ENCODE measurements at regions not wholly inside any gene's neighbourhood (a gene's known extent, or its start where the extent isn't known, plus 50 kb on each side); places are given as distances from the start of the nearest gene placed in this dataset.

- Histone ChIP-seq H3K27me3 (no peaks in the 10 kb centered on the region), H3K27ac (no peak overlapping the region), H3K36me3 (no peaks in the 10 kb centered on the region), H3K4me3 (no peak overlapping the region), H3K4me1 (ENCODE audit: insufficient read depth) (no peaks in the 10 kb centered on the region), H3K9me3 (no peaks in the 10 kb centered on the region)
- 89 to 92% (median 90%) methylated on average over 5 of the region's 5 CpGs for WGBS, 3 donors
- no peak for DNase-seq
- intact Hi-C loops (cut with DNase I) = no loop called here
- TF ChIP-seq EP300 (IDR thresholded peaks at IDR 0.05) = no peak
- TF ChIP-seq CTCF (IDR thresholded peaks at IDR 0.05) = no peak
- TF ChIP-seq POLR2A (IDR thresholded peaks at IDR 0.05) = no peak
Measured at GRCh38 chr3:187801152-187801551, 55.9 kb upstream of the BCL6 start.

DNA sequence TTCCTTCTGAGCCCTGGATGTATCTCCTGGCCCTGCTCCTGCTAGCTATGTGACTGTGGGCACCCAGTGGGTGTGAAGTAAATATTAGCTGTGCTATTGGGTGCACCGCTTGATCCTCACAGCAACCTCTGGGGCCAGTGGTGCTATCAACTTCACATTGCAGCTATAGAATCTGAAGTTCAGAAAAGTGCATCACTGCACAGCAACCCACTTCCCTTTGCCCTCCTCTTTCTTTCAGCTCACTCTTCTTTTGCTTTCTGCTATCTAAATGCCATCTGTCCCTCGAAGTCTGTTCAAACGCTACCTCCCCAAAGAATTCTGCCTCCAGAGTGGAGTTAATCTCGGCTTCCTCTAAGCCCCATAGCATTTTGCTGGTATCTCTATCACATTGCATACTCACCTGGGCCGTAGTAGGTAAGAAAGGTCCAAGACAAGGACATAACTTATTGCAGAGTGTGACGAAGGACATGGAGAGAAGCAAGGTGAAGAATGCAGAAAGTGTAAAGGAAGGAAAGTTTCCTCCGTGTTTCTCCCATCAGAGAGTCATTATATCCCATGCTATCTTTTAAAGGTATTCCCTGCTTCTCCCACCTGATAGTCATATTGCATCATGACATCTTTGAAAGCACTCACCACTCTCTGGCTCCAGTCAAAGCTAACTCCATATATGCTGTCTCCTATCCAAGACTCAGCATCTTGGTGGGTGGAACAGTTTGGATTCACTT is 57.1 kb upstream of the BCL6 start:
- Histone ChIP-seq H3K4me1 (ENCODE audit: insufficient read depth) (no peaks in the 10 kb centered on the region), H3K36me3 (no peaks in the 10 kb centered on the region), H3K27ac (no peak overlapping the region), H3K27me3 (no peaks in the 10 kb centered on the region), H3K9me3 (no peaks in the 10 kb centered on the region), H3K4me3 (no peak overlapping the region)
- DNase-seq = no peak
- TF ChIP-seq CTCF (IDR thresholded peaks at IDR 0.05) = no peak
- TF ChIP-seq EP300 (IDR thresholded peaks at IDR 0.05) = no peak
- no peak for TF ChIP-seq POLR2A (IDR thresholded peaks at IDR 0.05)
- intact Hi-C loops (cut with DNase I) = no loop called here
- 88 to 91% (median 90%) methylated on average over 7 of the region's 7 CpGs for WGBS, 3 donors

DNA sequence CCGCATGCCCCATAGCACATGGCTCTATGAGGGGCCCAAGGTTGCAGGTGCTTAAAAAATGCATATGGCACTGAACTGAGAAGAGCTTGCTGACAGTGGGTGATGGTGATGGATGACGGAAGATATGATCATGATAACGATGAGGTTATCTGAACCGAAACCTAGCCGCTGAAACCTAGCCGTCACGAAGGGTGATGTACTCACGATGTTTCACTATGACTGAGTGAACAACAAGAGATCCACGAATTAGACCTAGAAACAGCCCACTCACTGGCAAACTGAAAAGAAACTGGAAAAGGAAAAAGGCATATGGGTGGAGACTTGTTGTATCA is 57.6 kb upstream of the BCL6 start:
- intact Hi-C loops (cut with DNase I) = no loop called here
- TF ChIP-seq CTCF (IDR thresholded peaks at IDR 0.05) = no peak
- TF ChIP-seq EP300 (IDR thresholded peaks at IDR 0.05) = no peak
- TF ChIP-seq POLR2A (IDR thresholded peaks at IDR 0.05) = no peak
- H3K27me3 ChIP-seq = no peaks in the 10 kb centered on the region
- H3K4me1 ChIP-seq (ENCODE audit: insufficient read depth) = no peaks in the 10 kb centered on the region
- H3K27ac ChIP-seq = no peak overlapping the region
- H3K9me3 ChIP-seq = no peaks in the 10 kb centered on the region
- no peaks in the 10 kb centered on the region for H3K36me3 ChIP-seq
- DNase-seq = no peak
- H3K4me3 ChIP-seq = no peak overlapping the region
- 89 to 94% (median 91%) methylated on average over 9 of the region's 9 CpGs for WGBS, 3 donors

DNA sequence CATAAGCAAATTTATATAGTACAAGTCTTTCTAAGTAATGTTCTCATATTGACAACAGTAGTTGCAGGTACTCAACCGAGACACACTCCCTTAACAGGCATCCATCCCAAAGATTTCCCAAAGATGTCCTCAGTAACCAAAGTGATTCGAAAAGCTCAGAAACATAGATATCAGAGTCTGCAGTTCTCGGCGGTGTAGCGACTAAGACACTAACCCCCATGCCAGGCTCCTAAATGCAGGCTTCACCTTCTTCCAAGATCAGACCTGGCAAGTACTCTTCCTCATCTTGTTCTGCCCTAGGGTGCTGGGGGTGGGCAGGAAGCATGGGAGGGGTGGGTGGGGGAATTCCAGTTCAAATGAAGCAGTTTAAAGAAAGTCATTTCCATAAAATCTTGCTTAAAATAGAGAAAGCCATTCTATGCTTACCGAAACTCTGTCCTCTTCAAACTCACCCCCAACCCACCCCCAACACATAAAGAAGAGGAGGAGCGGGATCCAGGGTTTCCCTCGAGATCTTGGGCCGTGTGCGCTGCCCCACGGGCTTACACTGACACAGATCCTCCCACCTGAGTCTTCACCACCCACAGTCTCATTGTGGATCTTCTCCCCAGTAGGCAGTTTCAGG is 59.0 kb upstream of the BCL6 start:
- no peak for DNase-seq
- H3K9me3 ChIP-seq = no peaks in the 10 kb centered on the region
- H3K4me1 ChIP-seq (ENCODE audit: insufficient read depth) = no peaks in the 10 kb centered on the region
- no peaks in the 10 kb centered on the region for H3K27me3 ChIP-seq
- H3K27ac ChIP-seq = no peak overlapping the region
- TF ChIP-seq CTCF (IDR thresholded peaks at IDR 0.05) (no peak), EP300 (IDR thresholded peaks at IDR 0.05) (no peak), POLR2A (IDR thresholded peaks at IDR 0.05) (no peak)
- H3K36me3 ChIP-seq = no peaks in the 10 kb centered on the region
- intact Hi-C loops (cut with DNase I) = no loop called here
- no peak overlapping the region for H3K4me3 ChIP-seq
- WGBS, 3 donors = 80 to 84% (median 82%) methylated on average over 11 of the region's 11 CpGs
